ENCODE measurements at regions not wholly inside any gene's neighbourhood (a gene's known extent, or its start where the extent isn't known, plus 50 kb on each side); places are given as distances from the start of the nearest gene placed in this dataset.

DNA sequence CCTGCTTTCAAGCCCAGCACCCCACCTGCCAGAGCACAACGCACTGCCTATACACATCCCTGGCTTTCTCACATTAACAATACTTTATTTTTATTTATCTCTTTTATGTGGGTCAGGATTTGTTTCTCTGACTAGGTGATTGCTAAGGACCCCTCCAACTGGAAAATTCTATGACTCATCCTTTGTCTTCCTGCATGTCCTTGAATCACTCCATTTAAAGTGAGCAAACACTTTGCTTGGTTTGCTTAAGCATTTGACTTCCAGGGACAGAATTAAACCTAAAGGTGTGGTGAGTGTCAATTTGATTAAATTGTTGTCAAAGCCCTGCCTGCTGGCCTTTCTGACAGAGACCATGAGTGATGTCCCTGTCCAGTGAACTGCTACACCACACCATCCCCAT lies 536.5 kb upstream of the BRINP1 start:
- POLR2A ChIA-PET, result no interaction called here
- Histone ChIP-seq H3K27ac (ENCODE audit: extremely low read depth, low read depth, low read length) (no peak overlapping the region), H3K36me3 (ENCODE audit: control insufficient read depth in 2 of 2, insufficient read depth in 1 of 2, low read length in 2 of 2) (no peaks in the 10 kb centered on the region), H3K4me1 (ENCODE audit: control insufficient read depth, insufficient read depth, low read length) (no peaks in the 10 kb centered on the region), H3K4me3 (ENCODE audit: low read depth, low read length) (no peak overlapping the region), H3K9me3 (ENCODE audit: control insufficient read depth, insufficient read depth, low read depth, low read length) (no peaks in the 10 kb centered on the region)
- CTCF ChIA-PET, result no interaction called here
- TF ChIP-seq, protein P1, sequence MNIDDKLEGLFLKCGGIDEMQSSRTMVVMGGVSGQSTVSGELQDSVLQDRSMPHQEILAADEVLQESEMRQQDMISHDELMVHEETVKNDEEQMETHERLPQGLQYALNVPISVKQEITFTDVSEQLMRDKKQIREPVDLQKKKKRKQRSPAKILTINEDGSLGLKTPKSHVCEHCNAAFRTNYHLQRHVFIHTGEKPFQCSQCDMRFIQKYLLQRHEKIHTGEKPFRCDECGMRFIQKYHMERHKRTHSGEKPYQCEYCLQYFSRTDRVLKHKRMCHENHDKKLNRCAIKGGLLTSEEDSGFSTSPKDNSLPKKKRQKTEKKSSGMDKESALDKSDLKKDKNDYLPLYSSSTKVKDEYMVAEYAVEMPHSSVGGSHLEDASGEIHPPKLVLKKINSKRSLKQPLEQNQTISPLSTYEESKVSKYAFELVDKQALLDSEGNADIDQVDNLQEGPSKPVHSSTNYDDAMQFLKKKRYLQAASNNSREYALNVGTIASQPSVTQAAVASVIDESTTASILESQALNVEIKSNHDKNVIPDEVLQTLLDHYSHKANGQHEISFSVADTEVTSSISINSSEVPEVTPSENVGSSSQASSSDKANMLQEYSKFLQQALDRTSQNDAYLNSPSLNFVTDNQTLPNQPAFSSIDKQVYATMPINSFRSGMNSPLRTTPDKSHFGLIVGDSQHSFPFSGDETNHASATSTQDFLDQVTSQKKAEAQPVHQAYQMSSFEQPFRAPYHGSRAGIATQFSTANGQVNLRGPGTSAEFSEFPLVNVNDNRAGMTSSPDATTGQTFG (tag by site-specific recombination; IDR thresholded peaks at IDR 0.05; ENCODE audit: borderline replicate concordance), result no peak
- TF ChIP-seq HOXC10 (CRISPR knock-in tag; IDR thresholded peaks at IDR 0.05) (no peak), PRDM1 (tag by site-specific recombination; IDR thresholded peaks at IDR 0.05) (no peak), ZFP69B (tag by site-specific recombination; IDR thresholded peaks at IDR 0.05) (no peak), ZNF19 (tag by site-specific recombination; IDR thresholded peaks at IDR 0.05; ENCODE audit: low read depth) (no peak), SALL2 (tag by site-specific recombination; IDR thresholded peaks at IDR 0.05; ENCODE audit: borderline replicate concordance) (no peak), ZNF626 (tag by site-specific recombination; IDR thresholded peaks at IDR 0.05) (no peak), ZNF776 (tag by site-specific recombination; IDR thresholded peaks at IDR 0.05; ENCODE audit: borderline replicate concordance) (no peak), ZNF138 (tag by site-specific recombination; IDR thresholded peaks at IDR 0.05; ENCODE audit: borderline replicate concordance) (no peak), ZNF837 (tag by site-specific recombination; IDR thresholded peaks at IDR 0.05) (no peak), ZNF202 (tag by site-specific recombination; IDR thresholded peaks at IDR 0.05; ENCODE audit: borderline replicate concordance) (no peak), ZNF600 (tag by site-specific recombination; IDR thresholded peaks at IDR 0.05) (no peak)
- TF ChIP-seq, protein P2, sequence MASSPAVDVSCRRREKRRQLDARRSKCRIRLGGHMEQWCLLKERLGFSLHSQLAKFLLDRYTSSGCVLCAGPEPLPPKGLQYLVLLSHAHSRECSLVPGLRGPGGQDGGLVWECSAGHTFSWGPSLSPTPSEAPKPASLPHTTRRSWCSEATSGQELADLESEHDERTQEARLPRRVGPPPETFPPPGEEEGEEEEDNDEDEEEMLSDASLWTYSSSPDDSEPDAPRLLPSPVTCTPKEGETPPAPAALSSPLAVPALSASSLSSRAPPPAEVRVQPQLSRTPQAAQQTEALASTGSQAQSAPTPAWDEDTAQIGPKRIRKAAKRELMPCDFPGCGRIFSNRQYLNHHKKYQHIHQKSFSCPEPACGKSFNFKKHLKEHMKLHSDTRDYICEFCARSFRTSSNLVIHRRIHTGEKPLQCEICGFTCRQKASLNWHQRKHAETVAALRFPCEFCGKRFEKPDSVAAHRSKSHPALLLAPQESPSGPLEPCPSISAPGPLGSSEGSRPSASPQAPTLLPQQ (tag by site-specific recombination; IDR thresholded peaks at IDR 0.05), result no peak
- TF ChIP-seq, protein P3, sequence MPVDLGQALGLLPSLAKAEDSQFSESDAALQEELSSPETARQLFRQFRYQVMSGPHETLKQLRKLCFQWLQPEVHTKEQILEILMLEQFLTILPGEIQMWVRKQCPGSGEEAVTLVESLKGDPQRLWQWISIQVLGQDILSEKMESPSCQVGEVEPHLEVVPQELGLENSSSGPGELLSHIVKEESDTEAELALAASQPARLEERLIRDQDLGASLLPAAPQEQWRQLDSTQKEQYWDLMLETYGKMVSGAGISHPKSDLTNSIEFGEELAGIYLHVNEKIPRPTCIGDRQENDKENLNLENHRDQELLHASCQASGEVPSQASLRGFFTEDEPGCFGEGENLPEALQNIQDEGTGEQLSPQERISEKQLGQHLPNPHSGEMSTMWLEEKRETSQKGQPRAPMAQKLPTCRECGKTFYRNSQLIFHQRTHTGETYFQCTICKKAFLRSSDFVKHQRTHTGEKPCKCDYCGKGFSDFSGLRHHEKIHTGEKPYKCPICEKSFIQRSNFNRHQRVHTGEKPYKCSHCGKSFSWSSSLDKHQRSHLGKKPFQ (tag by site-specific recombination; IDR thresholded peaks at IDR 0.05), result no peak

DNA sequence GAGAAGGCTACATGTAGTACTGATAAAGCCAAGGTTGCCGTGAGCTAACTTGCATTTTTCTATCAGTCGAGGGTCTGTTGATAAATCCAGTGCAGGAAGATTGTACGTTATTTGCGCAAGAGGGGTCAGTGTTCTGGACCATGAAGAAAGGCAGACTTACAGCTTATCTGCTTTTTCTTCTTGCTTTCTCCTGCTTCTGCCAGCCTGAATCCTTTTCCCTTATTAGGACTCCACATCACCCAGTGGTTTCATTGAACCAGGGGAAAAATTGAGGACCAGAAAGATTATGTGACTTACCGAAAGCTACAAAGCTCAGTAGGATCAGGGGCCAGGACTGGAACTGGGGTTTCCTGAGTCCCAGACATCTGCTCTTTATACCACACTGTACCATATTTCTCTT lies 534.6 kb upstream of the BRINP1 start:
- Histone ChIP-seq H3K9me3 (ENCODE audit: control insufficient read depth, insufficient read depth, low read depth, low read length) (no peaks in the 10 kb centered on the region), H3K4me1 (ENCODE audit: control insufficient read depth, insufficient read depth, low read length) (no peaks in the 10 kb centered on the region), H3K4me3 (ENCODE audit: low read depth, low read length) (no peak overlapping the region), H3K27ac (ENCODE audit: extremely low read depth, low read depth, low read length) (no peak overlapping the region), H3K36me3 (ENCODE audit: control insufficient read depth in 2 of 2, insufficient read depth in 1 of 2, low read length in 2 of 2) (no peaks in the 10 kb centered on the region)
- POLR2A ChIA-PET, result no interaction called here
- CTCF ChIA-PET, result interaction anchor here (0.6 to 1.1 kb wide), 2 partner anchors 10 to 11 kb away, joined by 3 read pairs; no protein-coding TSS in a partner anchor
- TF ChIP-seq, protein P4, sequence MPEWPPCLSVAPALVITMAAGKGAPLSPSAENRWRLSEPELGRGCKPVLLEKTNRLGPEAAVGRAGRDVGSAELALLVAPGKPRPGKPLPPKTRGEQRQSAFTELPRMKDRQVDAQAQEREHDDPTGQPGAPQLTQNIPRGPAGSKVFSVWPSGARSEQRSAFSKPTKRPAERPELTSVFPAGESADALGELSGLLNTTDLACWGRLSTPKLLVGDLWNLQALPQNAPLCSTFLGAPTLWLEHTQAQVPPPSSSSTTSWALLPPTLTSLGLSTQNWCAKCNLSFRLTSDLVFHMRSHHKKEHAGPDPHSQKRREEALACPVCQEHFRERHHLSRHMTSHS (tag by site-specific recombination; IDR thresholded peaks at IDR 0.05), result no peak
- TF ChIP-seq, protein P5, sequence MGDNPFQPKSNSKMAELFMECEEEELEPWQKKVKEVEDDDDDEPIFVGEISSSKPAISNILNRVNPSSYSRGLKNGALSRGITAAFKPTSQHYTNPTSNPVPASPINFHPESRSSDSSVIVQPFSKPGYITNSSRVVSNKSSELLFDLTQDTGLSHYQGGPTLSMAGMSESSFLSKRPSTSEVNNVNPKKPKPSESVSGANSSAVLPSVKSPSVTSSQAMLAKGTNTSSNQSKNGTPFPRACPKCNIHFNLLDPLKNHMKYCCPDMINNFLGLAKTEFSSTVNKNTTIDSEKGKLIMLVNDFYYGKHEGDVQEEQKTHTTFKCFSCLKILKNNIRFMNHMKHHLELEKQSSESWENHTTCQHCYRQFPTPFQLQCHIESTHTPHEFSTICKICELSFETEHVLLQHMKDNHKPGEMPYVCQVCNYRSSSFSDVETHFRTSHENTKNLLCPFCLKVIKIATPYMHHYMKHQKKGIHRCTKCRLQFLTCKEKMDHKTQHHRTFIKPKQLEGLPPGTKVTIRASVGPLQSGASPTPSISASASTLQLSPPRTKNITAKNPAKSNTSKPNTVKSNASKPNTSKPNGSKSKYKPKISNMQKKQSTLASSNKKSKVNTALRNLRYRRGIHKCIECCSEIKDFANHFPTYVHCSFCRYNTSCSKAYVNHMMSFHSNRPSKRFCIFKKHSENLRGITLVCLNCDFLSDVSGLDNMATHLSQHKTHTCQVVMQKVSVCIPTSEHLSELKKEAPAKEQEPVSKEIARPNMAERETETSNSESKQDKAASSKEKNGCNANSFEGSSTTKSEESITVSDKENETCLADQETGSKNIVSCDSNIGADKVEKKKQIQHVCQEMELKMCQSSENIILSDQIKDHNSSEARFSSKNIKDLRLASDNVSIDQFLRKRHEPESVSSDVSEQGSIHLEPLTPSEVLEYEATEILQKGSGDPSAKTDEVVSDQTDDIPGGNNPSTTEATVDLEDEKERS (tag by site-specific recombination; IDR thresholded peaks at IDR 0.05), result no peak
- TF ChIP-seq, protein P6, sequence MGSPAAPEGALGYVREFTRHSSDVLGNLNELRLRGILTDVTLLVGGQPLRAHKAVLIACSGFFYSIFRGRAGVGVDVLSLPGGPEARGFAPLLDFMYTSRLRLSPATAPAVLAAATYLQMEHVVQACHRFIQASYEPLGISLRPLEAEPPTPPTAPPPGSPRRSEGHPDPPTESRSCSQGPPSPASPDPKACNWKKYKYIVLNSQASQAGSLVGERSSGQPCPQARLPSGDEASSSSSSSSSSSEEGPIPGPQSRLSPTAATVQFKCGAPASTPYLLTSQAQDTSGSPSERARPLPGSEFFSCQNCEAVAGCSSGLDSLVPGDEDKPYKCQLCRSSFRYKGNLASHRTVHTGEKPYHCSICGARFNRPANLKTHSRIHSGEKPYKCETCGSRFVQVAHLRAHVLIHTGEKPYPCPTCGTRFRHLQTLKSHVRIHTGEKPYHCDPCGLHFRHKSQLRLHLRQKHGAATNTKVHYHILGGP (tag by site-specific recombination; IDR thresholded peaks at IDR 0.05), result no peak
- no peak for TF ChIP-seq ZNF660 (tag by site-specific recombination; IDR thresholded peaks at IDR 0.05)
- no peak for TF ChIP-seq ZNF223 (tag by site-specific recombination; IDR thresholded peaks at IDR 0.05)
- no peak for TF ChIP-seq ZFP69B (tag by site-specific recombination; IDR thresholded peaks at IDR 0.05)
- no peak for TF ChIP-seq WT1 (tag by site-specific recombination; IDR thresholded peaks at IDR 0.05)
- TF ChIP-seq SALL2 (tag by site-specific recombination; IDR thresholded peaks at IDR 0.05; ENCODE audit: borderline replicate concordance), result no peak
- TF ChIP-seq SETDB1 (IDR thresholded peaks at IDR 0.05; ENCODE audit: insufficient read length, low read length), result no peak
- TF ChIP-seq ZNF529 (tag by site-specific recombination; IDR thresholded peaks at IDR 0.05; ENCODE audit: insufficient replicate concordance), result no peak
- TF ChIP-seq TCF7L2 (IDR thresholded peaks at IDR 0.05; ENCODE audit: borderline replicate concordance, low read depth, low read length), result no peak
- TF ChIP-seq KLF1 (tag by site-specific recombination; IDR thresholded peaks at IDR 0.05), result no peak
- TF ChIP-seq ZNF214 (tag by site-specific recombination; IDR thresholded peaks at IDR 0.05; ENCODE audit: borderline replicate concordance), result no peak

Data from HEK293 (cell line).